ENCODE measurements at regions not wholly inside any gene's neighbourhood (a gene's known extent, or its start where the extent isn't known, plus 50 kb on each side); places are given as distances from the start of the nearest gene placed in this dataset.

- DNase-seq, result no peak
- TF ChIP-seq POLR2A (IDR thresholded peaks at IDR 0.05) (no peak), EP300 (IDR thresholded peaks at IDR 0.05; ENCODE audit: low read depth) (no peak), POLR2AphosphoS5 (IDR thresholded peaks at IDR 0.05) (no peak)
- TF ChIP-seq, protein P1, sequence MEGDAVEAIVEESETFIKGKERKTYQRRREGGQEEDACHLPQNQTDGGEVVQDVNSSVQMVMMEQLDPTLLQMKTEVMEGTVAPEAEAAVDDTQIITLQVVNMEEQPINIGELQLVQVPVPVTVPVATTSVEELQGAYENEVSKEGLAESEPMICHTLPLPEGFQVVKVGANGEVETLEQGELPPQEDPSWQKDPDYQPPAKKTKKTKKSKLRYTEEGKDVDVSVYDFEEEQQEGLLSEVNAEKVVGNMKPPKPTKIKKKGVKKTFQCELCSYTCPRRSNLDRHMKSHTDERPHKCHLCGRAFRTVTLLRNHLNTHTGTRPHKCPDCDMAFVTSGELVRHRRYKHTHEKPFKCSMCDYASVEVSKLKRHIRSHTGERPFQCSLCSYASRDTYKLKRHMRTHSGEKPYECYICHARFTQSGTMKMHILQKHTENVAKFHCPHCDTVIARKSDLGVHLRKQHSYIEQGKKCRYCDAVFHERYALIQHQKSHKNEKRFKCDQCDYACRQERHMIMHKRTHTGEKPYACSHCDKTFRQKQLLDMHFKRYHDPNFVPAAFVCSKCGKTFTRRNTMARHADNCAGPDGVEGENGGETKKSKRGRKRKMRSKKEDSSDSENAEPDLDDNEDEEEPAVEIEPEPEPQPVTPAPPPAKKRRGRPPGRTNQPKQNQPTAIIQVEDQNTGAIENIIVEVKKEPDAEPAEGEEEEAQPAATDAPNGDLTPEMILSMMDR (IDR thresholded peaks at IDR 0.05), result no peak
- 30 to 47% methylated on average over 3 to 5 of the region's 5 CpGs for WGBS, 2 donors (ENCODE audit: low coverage in 1 of 2)
- no peaks in the 10 kb centered on the region for H3K27me3 ChIP-seq
- H3K27ac ChIP-seq, result no peak overlapping the region
- H3K36me3 ChIP-seq, result no peaks in the 10 kb centered on the region
- H3K9me3 ChIP-seq, result no peaks in the 10 kb centered on the region
- intact Hi-C loops (cut with DNase I; ENCODE audit: low total_unique reads) (no loop called here), in situ Hi-C loops (cut with MboI; ENCODE audit: low pct_ligation_motif_present in 1 of 4, low pct_unique_long_range_greater_than_20kb in 1 of 4, low sequenced_read_pairs in 3 of 4) (no loop called here)
- no peaks in the 10 kb centered on the region for H3K4me1 ChIP-seq
- no peak overlapping the region for H3K4me3 ChIP-seq
Measured at GRCh38 chr1:83545066-83545862, 453.7 kb downstream of the TTLL7 start.

DNA sequence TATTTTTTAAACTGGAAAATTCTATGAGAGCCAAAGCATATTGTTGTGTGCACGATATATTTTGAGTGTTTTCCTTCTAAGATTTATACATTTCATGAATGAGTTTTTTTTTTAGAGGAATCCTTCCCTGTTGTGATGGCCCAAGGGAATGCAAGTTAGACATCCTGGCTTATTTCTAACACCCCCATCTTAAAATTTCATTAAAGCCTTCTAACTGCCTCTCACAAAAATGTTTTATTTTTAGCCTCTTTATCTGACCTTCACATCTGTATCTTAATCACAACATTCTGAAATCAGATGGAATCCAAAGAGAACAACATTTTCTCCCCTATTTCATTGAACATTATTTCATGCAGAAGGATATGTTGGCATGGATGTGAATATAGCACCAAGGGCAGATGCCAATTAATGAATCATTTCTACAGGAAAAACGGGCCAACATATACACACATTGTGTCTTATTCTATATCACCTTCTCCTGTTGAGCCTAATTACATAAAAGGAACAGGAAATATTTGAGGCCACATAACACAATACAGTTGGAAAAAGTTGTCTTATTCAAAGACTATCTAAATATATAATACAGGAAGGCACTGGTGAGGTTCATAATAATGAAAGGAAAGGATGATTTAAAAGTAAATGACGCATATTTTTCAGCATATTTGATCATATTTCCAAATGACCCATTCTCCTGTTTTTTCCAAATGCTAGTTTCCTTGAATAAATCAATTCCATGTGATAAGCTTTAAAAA is 455.5 kb downstream of the TTLL7 start:
- H3K4me1 ChIP-seq, result no peaks in the 10 kb centered on the region
- no peak overlapping the region for H3K4me3 ChIP-seq
- intact Hi-C loops (cut with DNase I; ENCODE audit: low total_unique reads), result no loop called here
- H3K36me3 ChIP-seq, result no peaks in the 10 kb centered on the region
- no peaks in the 10 kb centered on the region for H3K27me3 ChIP-seq
- in situ Hi-C loops (cut with MboI; ENCODE audit: low pct_ligation_motif_present in 1 of 4, low pct_unique_long_range_greater_than_20kb in 1 of 4, low sequenced_read_pairs in 3 of 4), result no loop called here
- H3K9me3 ChIP-seq, result no peaks in the 10 kb centered on the region
- TF ChIP-seq POLR2A (IDR thresholded peaks at IDR 0.05), result no peak
- TF ChIP-seq, protein P1 (IDR thresholded peaks at IDR 0.05), result no peak
- TF ChIP-seq EP300 (IDR thresholded peaks at IDR 0.05; ENCODE audit: low read depth), result no peak
- TF ChIP-seq POLR2AphosphoS5 (IDR thresholded peaks at IDR 0.05), result no peak
- H3K27ac ChIP-seq, result no peak overlapping the region
- DNase-seq, result no peak
- WGBS, 2 donors (ENCODE audit: low coverage in 1 of 2), result 81 to 86% methylated on average over 3 of the region's 3 CpGs

DNA sequence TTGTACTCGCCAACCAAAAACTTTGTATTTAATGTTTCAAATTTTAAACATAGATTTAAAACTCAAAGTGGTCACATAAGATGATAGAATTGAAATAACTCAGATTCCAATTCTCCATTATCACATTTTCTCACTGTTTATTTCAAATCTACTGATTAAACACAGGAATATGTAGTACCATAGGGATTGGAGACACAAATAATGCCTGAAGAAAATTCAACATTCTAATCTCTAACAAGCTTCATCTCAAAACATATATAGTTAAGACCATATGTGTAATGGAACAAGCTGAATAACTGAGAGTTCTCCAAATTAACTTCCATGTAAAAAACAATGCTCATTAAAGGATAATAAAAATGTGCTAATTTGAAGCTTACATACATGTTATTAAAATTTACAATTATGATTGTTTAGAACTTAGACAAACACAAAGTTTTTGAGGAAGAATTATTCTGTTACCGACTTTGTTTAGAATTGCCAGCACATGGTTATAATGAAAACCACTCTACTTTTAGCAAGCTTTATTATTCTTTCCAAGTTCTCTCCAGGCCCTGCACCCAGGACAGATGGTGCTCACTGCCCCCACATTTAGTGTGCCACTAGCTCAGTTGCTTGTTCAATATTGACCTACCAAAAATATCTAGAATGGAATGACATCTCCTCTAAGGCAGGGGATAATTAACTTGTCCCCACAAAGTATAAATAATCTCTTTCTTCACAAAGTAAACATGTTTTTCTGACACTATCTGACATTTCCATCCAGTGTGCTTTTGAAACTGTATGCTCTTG is 467.2 kb downstream of the TTLL7 start:
- H3K27ac ChIP-seq, result no peak overlapping the region
- in situ Hi-C loops (cut with MboI; ENCODE audit: low pct_ligation_motif_present in 1 of 4, low pct_unique_long_range_greater_than_20kb in 1 of 4, low sequenced_read_pairs in 3 of 4), result no loop called here

More for the DNA sequence above, 467.2 kb downstream of the TTLL7 start:
- Histone ChIP-seq H3K27me3 (no peaks in the 10 kb centered on the region), H3K4me1 (no peaks in the 10 kb centered on the region), H3K9me3 (no peaks in the 10 kb centered on the region), H3K4me3 (no peak overlapping the region), H3K36me3 (no peaks in the 10 kb centered on the region)
- TF ChIP-seq POLR2A (IDR thresholded peaks at IDR 0.05) (no peak), POLR2AphosphoS5 (IDR thresholded peaks at IDR 0.05) (no peak), EP300 (IDR thresholded peaks at IDR 0.05; ENCODE audit: low read depth) (no peak)
- TF ChIP-seq, protein P1 (IDR thresholded peaks at IDR 0.05), result no peak
- DNase-seq, result no peak
- 84 to 86% methylated on average over 2 of the region's 2 CpGs for WGBS, 2 donors (ENCODE audit: low coverage in 1 of 2)
- intact Hi-C loops (cut with DNase I; ENCODE audit: low total_unique reads), result no loop called here
